Stimulated activated CD4-positive, alpha-beta T cell treated with anti-CD3 and anti-CD28 coated beads, Interleukin-15, amount 100 ng/mL, for 1 hour (primary cell): ENCODE measurements at regions not wholly inside any gene's neighbourhood (a gene's known extent, or its start where the extent isn't known, plus 50 kb on each side); places are given as distances from the start of the nearest gene placed in this dataset.
A peak's percentile ranks its signal among the peaks of the same experiment; 100 is the strongest.

Experiments used
- DNase-seq, 2 donors: peaks; one replicate each; pipeline ENCODE4 v3.0.0-alpha.2; 2020; ENCODE audit warnings: low read depth in 1 of 2, low spot score in 1 of 2

DNA sequence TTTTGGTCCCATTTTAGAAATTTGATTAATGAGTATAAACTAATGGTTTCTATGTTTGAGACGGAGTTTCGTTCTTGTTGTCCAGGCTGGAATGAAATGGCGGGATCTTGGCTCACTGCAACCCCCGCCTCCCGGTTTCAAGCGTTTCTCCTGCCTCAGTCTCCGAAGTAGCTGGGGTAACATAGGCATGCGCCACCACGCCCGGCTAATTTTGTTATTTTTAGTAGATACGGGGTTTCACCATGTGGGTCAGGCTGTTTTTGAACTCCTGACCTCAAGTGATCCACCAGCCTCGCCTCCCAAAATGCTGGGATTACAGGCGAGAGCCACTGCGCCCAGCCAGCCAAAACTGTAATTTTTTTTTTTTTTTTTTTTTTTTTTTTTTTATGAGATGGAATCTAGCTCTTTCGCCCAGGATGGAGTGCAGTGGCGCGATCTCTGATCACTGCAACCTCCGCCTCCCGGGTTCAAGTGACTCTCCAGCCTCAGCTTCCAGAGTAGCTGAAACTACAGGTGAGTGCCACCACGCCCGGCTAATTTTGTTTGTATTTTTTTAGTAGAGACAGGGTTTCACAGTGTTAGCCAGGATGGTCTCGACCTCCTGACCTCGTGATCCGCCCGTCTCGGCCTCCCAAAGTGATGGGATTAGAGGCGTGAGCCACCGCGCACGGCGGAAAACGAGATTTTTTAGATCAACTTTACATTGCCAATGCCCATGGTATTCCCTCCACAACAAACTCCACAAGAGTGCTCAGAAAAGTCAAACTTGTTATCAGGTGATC lies 127.8 kb downstream of the HFE start:
- no peak for DNase-seq

DNA sequence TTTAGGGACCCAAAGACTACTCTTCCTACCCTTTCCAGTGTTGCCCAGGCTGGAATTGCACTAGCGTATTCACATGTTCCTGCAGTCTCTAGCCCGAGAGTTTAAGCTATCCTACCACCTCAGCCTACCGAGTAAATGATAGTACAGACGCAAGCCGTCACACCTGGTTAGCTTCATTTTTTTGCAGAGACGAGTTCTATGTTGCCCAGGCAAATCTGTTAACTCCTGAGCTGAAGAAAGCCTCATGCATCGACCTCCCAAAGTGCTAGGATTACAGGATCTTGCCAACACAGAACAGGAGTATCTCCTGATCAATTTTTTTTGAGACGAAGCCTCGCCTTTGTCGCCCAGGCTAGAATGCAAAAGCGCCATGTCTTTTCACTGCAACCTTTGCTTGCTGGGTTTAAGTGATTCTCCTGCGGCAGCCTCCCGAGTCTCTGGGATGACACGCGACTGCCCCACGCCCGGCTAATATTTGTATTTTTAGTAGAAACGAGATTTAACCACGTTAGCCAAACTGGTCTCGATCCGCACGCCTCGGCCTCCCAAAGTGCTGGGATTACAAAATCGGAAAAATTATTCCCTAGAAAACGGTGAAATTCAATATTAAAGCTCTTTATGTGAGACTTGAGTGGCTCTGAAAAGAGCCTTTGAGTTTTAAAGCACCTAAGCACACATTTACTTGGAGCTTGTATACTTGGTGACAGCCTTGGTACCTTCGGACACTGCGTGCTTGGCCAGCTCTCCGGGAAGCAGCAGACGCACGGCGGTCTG lies 128.5 kb downstream of the HFE start:
- DNase-seq = no peak

DNA sequence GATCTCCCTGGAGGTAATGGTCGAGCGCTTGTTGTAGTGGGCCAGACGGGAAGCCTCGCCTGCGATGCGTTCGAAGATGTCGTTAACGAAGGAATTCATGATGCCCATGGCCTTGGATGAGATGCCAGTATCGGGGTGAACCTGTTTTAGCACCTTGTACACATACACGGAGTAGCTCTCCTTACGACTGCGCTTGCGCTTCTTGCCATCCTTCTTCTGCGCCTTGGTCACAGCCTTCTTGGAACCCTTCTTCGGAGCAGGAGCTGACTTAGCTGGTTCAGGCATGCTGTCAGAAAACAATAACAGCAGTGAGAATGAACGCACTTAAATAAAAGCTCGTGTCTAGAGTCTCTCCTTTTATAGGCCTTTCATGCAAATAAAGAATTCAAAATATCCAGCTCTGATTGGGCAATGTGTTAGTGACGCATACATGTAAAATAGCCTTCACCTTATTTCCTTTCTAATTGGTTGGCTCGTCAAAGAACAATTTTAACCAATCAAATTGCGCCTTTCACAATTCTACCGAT lies 129.2 kb downstream of the HFE start:
- DNase-seq = peak in 1 of 2 donors; percentile 60

DNA sequence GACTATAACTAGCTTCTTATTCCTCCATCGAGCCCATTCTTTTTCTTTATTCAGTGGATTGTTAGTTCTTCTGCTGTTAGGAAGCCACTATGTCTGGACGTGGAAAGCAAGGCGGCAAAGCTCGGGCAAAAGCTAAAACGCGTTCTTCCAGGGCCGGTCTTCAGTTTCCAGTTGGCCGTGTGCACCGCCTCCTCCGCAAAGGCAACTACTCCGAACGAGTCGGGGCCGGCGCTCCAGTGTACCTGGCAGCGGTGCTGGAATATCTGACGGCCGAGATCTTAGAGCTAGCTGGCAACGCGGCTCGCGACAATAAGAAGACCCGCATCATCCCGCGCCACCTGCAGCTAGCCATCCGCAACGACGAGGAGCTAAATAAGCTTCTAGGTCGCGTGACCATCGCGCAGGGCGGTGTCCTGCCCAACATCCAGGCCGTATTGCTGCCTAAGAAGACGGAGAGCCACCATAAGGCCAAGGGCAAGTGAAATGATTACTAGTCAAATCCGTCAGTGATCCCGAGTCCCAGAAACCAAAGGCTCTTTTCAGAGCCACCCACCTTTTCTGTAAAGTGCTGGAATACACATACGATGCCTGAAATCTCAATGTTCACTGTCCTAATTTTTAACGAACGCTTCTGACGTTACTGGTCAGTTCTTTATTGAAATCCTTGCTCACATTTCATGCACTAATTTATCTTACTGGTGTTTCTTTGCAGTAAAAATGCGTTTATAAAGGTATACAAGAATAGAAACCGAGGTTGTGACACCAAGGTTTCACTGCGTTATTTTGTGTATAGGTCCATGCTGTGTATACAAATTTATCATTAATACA lies 129.9 kb downstream of the HFE start:
- DNase-seq = peak; percentile 47 to 58

DNA sequence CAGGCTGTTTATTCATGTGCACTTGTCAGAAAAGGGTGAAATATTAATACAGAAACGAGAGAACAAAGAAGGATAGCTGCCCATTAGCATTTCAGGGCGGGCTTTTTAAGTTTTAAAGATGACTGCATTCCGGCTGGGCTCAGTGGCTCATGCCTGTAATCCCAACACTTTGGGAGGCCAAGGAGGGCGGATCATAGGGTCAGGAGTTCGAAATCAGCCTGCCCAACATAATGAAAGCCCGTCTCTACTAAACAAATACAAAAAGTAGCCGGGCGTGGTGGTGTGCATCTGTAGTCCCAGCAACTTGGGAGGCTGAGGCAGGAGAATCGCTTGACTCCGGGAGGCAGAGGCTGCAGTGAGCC lies 130.5 kb downstream of the HFE start:
- no peak for DNase-seq

DNA sequence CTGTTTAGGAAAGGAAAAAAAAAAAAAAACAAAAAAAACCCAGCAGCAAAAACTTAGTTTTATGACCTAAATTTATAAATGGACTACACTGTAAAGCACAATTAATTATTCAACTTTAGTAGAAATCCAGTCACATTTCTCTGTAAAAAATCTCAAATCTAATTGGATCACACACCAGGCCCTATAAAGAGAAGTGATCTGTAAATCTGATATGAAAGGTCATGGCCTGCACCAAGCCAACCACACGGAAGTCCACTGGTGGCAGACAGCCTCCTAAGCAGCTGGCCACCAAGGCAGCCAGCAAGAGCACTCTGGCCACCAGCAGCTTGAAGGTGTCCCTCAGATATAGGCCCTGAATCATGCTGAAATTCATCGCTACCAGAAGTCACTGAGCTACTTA lies 131.6 kb downstream of the HFE start:
- no peak for DNase-seq

DNA sequence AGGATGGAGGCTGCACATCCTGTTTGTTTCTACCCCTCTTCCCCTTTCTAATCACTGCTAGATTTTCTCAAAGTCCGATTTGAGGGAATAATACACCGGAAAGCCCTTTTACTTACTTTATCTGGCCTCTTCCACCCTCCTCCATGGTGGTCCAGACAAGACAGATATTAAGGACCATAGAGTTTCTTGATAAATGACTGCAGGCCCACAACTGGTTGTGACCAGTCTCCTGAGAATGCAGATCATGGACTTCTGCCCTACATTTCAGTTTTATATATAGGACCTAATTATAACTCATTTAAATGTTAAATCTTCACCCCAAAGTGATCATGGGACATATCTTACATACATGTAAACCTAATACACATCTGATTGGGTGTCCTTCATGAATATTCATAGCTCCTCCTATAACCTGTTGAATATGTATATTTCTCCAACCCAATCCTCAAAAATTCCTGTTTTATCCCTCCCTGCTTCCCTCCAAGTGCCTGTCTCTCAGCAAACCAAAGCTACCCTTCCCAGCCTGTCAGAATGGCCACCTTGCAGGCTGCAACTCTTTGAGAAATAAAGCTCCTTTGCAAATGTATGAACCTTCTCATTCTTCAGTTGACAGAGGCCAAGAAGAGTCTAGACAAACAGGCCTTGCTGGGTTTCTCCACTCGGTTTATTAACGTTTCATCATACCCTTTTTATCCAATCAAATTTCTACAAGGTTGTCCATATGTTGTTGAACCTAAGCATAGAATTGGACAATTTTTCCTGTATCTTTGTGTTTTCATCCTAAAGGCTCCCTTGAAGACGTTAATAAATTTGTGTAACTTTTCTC lies 133.1 kb downstream of the HFE start:
- no peak for DNase-seq

DNA sequence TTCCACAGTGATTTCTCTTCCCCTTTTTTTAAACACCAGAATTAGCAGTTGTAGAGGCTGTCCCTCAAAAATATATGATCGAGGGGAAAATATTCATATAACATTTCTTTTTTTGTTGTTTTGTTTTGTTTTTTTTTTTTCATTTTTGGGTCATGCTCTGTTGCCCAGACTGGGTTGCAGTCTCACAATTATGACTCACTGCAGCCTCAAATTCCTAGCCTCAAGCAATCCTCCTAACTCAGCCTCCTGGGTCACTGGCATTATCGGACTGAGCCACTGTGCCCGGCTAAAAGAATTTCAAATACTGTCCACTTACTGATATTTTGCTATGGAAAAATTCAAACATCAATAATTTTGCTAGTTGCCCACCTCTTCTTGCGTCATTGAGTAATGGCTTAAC lies 134.0 kb downstream of the HFE start:
- DNase-seq = no peak

DNA sequence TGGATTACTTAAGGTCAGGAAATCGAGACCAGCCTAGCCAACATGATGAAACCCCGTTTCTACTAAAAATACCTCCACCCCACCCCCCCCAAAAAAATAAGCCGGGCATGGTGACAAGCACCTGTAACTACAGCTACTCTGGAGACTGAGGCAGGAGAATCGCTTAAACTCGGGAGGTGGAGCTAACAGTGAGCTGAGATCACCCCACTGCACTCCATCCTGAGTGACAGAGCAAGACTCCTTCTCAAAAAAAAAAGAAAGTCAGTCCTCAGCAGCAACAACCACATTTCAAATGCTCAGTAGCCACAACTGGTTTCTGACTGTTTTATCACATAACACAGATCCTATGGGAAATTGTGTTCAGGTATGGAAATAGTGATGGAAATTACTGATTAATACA lies 135.3 kb downstream of the HFE start:
- DNase-seq = no peak

DNA sequence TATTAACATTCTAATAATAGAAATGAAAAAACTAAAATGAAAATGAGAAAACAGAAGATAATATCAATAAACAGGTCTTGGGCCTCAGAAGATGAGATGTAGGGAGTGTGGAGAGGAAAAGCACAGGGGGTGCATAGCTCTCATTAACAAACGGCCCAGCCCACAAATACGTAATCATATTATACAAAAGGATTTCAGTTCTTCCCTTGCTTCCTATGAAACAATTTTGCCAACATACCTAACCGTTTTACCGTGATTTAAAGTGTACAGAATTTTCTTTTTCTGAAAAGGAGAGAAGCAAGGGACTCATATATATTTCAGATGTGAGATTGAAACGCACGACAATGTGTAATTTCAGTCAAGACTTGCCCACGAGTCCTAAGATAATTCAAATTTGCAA lies 136.0 kb downstream of the HFE start:
- no peak for DNase-seq

DNA sequence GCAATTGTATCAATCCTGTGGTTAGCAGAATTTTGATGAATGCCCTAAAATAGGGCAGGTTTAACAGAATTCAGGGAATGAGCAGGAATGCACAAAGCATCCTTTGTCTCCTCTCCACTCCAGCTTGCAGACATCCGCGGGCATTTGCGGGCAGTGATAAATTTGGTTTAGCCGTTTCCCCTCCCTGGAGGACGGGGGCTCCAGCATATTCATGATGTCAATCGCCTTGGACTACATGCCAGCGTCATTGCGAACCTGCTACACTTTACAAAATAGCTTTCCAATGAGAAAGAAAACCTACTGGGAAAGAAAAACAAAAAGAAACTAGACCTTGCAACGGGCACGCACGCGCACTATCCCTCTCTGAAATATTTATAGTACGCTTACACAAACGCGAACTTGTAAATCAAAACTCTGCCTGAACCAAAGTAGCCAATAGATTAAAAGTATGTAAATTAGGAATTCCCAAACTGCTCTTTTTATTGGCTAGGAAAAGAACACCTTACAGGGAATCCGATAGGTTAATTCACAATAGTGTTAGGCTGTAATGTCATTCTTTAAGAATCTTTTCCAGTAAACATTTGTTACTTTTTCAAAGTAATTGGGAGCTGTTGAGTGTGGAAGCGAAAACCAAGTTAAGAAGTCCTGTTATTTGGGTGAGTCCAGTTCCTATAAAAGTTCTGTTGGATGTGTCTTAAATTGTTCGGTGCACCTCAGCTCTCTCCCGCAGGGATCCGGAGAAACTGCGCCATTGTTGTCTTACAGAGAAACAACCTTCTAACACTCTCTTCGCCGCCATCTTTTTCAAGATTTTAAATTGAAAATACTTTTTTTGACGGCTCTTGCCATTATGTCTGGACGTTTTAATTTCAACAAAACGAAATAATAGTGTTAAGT lies 136.7 kb downstream of the HFE start:
- peak in 1 of 2 donors; percentile 29 for DNase-seq

DNA sequence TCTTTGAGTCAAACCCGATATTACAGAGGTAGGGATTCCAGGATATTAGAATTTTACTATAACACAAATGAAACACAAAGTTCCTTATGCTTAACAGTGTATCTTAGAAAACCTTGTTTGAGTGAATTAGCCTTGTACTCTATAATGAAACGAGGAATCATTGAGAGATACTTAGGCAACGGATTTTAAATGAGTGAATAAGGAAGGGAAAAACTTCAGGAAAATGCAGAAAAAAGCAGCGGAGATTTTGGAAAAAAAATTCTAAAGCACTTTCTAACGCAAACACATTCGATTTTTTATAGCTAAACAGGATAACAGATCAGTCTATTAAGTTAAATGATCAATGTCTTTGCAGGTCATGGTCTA lies 137.3 kb downstream of the HFE start:
- DNase-seq = no peak

DNA sequence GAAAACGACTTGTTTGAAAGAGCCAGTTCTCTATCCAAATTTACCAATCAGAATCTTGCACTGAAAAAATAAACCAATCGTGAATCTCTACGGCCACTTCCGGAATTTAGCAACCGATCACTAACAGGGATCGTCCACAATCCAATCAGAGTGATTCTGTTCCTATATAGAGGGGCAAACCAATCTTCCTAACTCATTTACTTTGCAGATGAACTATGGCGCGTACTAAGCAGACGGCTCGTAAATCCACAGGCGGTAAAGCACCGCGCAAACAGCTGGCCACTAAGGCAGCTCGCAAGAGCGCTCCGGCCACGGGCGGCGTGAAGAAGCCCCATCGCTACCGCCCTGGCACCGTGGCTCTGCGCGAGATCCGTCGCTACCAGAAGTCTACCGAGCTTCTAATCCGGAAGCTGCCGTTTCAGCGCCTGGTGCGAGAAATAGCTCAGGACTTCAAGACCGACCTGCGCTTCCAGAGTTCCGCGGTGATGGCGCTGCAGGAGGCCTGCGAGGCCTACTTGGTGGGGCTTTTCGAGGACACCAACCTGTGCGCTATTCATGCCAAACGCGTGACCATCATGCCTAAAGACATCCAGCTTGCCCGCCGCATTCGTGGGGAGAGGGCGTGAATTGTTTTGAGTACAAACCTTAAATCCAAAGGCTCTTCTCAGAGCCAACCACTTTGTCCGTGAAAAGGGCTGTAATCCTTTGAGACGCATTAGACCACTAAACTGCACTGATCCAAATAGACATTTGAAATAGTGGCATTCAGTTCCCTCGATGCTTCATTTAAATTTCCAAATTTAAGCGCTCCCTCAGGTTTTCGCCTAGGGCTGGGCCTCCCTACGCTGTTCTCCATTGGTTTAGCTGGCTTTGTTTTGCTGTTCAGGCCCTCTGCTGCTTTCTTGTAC lies 138.0 kb downstream of the HFE start:
- no peak for DNase-seq

DNA sequence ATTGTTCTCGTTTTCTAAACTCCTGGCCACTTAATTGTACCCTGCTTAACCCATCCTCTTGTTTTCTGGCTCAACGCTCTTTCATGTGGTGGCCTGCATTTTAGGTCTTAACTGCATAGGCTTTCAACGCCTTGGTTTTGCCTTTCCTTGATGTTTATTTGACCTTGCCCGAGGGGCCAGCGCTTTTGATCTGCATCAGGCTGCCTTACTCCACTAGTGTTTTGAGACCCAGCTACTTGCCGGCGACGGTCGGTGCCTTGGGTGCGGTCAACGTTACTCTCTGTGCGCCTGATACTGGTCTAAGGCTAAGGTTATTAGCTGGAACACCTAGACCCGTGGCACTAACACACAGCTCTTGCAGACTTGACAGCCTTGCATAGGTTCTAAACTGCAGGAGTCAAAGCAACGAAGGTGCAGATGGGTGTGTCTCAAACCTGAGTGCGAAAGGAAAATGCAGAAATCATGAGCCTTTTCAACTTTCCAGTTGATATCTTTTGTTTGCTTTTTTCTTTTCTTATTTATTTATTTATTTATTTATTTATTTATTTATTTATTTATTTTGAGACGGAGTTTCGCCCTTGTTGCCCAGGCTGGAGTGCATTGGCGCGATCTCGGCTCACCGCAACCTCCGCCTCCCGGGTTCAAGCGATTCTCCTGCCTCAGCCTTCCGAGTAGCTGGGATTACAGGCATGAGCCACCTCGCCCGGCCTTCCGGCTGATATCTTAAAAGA lies 138.8 kb downstream of the HFE start:
- no peak for DNase-seq

DNA sequence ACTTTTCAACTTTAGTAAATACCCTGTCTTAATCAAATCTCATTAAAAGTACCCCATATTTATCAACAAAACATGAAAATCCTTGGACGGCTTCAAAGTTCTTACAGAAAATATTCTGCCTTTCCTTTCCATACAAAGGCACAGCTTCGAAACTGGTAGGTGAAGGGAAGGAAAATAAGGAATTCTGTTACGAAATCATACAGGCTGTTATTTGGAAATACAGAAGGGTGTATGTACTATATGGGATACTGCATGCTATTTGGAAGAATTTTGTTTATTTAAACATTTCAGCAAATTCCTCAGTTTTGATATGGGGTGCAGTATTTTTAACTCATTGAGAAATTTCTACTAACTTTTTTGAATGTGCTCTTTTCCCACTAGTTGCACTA lies 138.4 kb upstream of the BTN3A2 start:
- no peak for DNase-seq

DNA sequence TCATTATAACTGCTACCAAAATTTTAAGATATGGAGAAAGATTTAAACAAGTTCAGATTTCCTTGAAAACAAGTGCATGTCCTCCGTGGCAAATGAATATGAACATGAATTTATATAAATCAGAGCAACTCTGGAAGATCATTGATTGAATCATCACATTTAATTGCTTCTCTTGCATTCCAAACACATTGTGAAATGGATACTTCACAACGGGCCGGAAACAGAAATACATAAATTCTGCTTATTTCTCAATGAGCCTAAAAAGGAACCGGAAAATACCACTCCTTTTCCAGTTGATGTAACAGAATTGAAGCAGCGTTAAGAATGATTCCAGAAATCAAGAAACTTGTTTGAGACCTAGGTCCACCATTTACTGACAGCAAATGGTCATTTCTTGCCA lies 134.6 kb upstream of the BTN3A2 start:
- DNase-seq = no peak

DNA sequence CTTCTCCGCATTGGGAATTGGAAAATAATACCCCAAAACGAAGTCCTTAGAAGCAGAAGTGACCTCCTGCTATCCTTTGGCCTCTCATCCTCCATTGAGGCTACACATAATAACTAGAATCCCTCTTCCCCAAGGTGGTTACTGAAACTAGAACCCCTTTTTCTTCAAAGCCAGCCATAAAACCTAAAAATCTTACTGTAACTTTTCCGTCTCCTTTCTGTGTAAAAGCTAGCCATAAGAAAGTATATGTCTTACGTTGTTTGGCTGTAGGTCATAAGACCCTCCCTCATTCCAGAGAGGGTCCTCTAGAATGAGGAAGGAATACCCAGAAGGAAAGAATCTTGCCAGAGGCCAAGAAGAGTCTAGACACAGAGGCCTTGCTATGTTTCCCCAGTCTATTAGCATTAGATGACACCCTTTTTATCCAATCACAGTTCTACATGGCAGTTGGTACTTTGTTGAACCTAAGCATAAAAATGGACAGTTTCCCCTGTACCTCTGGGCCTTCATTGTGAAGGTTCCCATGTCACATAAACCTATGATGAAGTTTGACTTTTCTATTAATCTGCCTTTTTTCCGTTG lies 133.9 kb upstream of the BTN3A2 start:
- DNase-seq = no peak
